HUES48 (cell line): ENCODE measurements at regions not wholly inside any gene's neighbourhood (a gene's known extent, or its start where the extent isn't known, plus 50 kb on each side); places are given as distances from the start of the nearest gene placed in this dataset.

Source experiments
- H3K27ac ChIP-seq: one replicate; pipeline ENCODE4 v1.7.0; 2013; ENCODE audit warnings: low read depth, low read length, inconsistent platforms
- H3K27me3 ChIP-seq: 2 replicates; pipeline ENCODE4 v1.6.1; 2013; ENCODE audit warnings: mild to moderate bottlenecking, low read length; ENCODE audit not compliant: control insufficient read depth, insufficient read depth
- H3K36me3 ChIP-seq: 2 replicates; pipeline ENCODE4 v1.6.1; 2013; ENCODE audit warnings: low read length; ENCODE audit not compliant: control insufficient read depth, insufficient read depth
- H3K4me1 ChIP-seq: 2 replicates; pipeline ENCODE4 v1.6.1; 2013; ENCODE audit warnings: mild to moderate bottlenecking, low read length; ENCODE audit not compliant: control insufficient read depth, insufficient read depth
- H3K4me3 ChIP-seq: 2 replicates; pipeline ENCODE4 v1.5.1; 2013; ENCODE audit warnings: mild to moderate bottlenecking, low read depth, low read length
- H3K9ac ChIP-seq: 2 replicates; pipeline ENCODE4 v1.6.1; 2013; ENCODE audit warnings: mild to moderate bottlenecking, low read depth, low read length, moderate library complexity
- H3K9me3 ChIP-seq: 2 replicates; pipeline ENCODE4 v1.6.1; 2013; ENCODE audit warnings: low read length; ENCODE audit not compliant: control insufficient read depth, insufficient read depth

DNA sequence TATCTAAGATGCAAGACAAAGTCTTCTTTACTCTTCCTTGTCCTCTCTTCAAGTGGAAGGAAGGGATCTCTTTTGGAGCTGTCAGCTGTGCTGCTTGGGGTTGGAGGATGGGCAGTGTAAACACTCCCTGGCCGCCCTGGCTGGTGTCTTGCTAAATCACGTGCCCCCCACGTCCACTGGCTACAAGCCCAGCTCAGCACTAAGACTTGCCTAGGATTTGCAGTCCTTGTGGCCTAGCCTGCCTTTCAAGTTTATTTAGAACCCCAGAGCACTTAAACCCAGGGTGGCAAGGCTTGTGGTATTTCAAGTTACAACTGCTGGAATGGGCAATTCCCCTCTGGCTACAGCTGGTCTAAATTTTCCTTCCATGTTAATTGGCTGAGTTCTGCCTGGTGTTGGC, 272.4 kb upstream of the MYO3A start:
- H3K9ac ChIP-seq: no peak overlapping the region

DNA sequence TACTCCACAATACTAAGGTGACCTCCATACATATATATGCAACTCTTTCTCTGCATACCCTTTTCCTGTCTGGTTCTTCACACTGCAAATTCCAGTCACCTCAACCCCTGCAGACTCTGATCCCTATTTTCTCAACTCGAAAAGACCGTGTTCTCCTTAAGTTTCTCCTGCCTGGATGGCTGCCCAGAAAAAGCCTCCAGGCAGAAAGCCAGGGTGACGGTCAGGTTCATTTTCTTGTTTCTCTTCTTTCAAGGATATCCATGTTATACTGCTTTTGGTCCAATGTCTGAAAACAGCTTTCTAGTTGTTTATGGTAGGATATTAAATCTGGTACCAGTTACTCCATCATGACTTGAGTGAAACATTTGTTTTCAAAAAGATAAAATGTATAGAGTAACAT, 267.8 kb upstream of the MYO3A start:
- H3K9me3 ChIP-seq: no peaks in the 10 kb centered on the region

More for the DNA sequence above, 272.4 kb upstream of the MYO3A start:
- Histone ChIP-seq H3K4me3 (no peak overlapping the region), H3K4me1 (no peaks in the 10 kb centered on the region), H3K27ac (no peak overlapping the region), H3K9me3 (no peaks in the 10 kb centered on the region), H3K27me3 (no peaks in the 10 kb centered on the region), H3K36me3 (no peaks in the 10 kb centered on the region)

DNA sequence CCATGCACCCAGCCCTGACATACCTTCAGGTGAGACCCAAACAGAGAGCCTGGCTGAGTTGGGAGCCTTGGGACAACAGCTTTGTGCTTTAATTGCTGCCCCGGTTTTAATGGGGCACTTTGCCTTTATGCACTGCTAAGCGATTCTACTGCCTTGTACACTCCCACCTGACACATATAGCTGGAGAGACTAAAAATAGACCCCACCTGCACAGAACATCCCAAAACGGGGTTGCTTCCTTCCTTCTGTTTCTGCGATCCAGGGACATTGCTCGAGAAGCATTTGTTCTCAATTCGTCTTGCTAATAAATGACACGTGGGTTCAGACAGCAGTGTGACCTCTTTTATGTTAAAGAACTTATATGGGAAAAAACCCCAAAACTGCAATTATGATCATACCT, 258.8 kb upstream of the MYO3A start:
- H3K27me3 ChIP-seq: no peaks in the 10 kb centered on the region
- H3K36me3 ChIP-seq: no peaks in the 10 kb centered on the region
- no peaks in the 10 kb centered on the region for H3K4me1 ChIP-seq
- no peak overlapping the region for H3K9ac ChIP-seq
- no peaks in the 10 kb centered on the region for H3K9me3 ChIP-seq
- no peak overlapping the region for H3K4me3 ChIP-seq
- no peak overlapping the region for H3K27ac ChIP-seq

More for the DNA sequence above, 267.8 kb upstream of the MYO3A start:
- H3K27me3 ChIP-seq: no peaks in the 10 kb centered on the region
- H3K27ac ChIP-seq: no peak overlapping the region
- H3K36me3 ChIP-seq: no peaks in the 10 kb centered on the region
- no peak overlapping the region for H3K9ac ChIP-seq
- H3K4me1 ChIP-seq: no peaks in the 10 kb centered on the region
- no peak overlapping the region for H3K4me3 ChIP-seq

GRCh38 chr10:25675615-25676014, 258.4 kb upstream of the MYO3A start:
- Histone ChIP-seq H3K4me3 (no peak overlapping the region), H3K4me1 (no peaks in the 10 kb centered on the region), H3K9ac (no peak overlapping the region), H3K9me3 (no peaks in the 10 kb centered on the region), H3K36me3 (no peaks in the 10 kb centered on the region), H3K27me3 (no peaks in the 10 kb centered on the region), H3K27ac (no peak overlapping the region)

- no peaks in the 10 kb centered on the region for H3K36me3 ChIP-seq
- no peaks in the 10 kb centered on the region for H3K27me3 ChIP-seq
- no peaks in the 10 kb centered on the region for H3K9me3 ChIP-seq
- H3K4me3 ChIP-seq: no peak overlapping the region
- H3K27ac ChIP-seq: no peak overlapping the region
- no peak overlapping the region for H3K9ac ChIP-seq
- no peaks in the 10 kb centered on the region for H3K4me1 ChIP-seq
Observed at GRCh38 chr10:25678220-25678619, 255.8 kb upstream of the MYO3A start.

DNA sequence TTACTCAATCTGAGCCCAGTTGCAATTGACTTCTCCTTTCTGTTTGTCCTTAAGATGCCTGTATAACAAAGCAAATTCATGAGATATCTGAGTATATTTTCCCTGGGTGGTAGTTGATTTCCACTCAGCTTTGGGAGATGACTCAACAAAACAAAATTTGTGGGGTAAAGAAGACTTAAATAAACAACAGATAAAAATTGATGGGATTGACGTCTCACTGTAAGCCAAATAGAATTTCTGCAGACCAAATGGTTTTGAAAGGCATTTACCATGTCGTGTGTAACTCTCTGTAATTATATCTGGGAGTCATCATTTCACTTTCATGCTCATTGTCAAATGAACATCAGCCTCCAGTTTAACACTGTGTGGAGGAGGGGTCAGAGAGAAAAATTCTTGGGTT, 255.4 kb upstream of the MYO3A start:
- Histone ChIP-seq H3K4me1 (no peaks in the 10 kb centered on the region), H3K36me3 (no peaks in the 10 kb centered on the region), H3K9me3 (no peaks in the 10 kb centered on the region), H3K4me3 (no peak overlapping the region), H3K27me3 (no peaks in the 10 kb centered on the region), H3K9ac (no peak overlapping the region), H3K27ac (no peak overlapping the region)

DNA sequence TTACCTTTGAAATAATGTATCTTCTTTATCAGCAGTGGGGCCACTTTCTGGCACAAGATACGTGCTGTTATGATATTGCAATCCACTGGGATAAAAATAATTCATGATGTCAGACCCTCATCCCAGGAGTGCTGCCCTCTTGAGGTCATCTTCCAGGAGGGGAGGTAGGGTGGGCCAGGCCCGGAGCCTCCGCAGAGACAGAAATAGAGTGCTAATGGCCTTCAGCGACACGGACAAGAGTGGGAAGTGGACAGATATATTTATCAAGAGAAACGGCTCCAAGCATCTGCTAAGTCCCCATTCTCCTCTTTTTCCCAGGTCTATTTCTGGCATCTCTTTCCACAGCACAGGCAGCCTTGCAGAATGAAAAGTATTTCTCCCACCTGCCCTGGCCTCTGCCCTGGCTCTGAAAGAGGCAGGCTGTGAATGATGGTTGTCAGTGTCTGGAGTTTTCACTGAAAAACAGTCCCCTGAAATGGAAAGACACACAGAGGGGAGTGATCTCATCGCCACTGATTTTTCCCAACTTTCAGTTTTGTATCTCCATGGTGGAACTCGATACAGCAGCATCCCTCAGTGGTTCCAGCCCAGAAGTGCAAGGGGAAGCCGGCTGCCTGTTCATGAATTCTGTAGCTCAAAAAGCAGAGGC, 251.7 kb upstream of the MYO3A start:
- Histone ChIP-seq H3K27ac (no peak overlapping the region), H3K4me3 (no peak overlapping the region), H3K9me3 (no peaks in the 10 kb centered on the region), H3K27me3 (no peaks in the 10 kb centered on the region), H3K4me1 (no peaks in the 10 kb centered on the region), H3K36me3 (no peaks in the 10 kb centered on the region), H3K9ac (no peak overlapping the region)

- H3K4me3 ChIP-seq: no peak overlapping the region
- no peaks in the 10 kb centered on the region for H3K4me1 ChIP-seq
- no peaks in the 10 kb centered on the region for H3K36me3 ChIP-seq
- no peak overlapping the region for H3K9ac ChIP-seq
- no peaks in the 10 kb centered on the region for H3K27me3 ChIP-seq
- no peaks in the 10 kb centered on the region for H3K9me3 ChIP-seq
- no peak overlapping the region for H3K27ac ChIP-seq
Observed at GRCh38 chr10:25683344-25683743, 250.7 kb upstream of the MYO3A start.

- Histone ChIP-seq H3K27ac (no peak overlapping the region), H3K4me3 (no peak overlapping the region), H3K36me3 (no peaks in the 10 kb centered on the region), H3K4me1 (no peaks in the 10 kb centered on the region), H3K9ac (no peak overlapping the region), H3K9me3 (no peaks in the 10 kb centered on the region), H3K27me3 (no peaks in the 10 kb centered on the region)
Observed at GRCh38 chr10:25687521-25687920, 246.5 kb upstream of the MYO3A start.

DNA sequence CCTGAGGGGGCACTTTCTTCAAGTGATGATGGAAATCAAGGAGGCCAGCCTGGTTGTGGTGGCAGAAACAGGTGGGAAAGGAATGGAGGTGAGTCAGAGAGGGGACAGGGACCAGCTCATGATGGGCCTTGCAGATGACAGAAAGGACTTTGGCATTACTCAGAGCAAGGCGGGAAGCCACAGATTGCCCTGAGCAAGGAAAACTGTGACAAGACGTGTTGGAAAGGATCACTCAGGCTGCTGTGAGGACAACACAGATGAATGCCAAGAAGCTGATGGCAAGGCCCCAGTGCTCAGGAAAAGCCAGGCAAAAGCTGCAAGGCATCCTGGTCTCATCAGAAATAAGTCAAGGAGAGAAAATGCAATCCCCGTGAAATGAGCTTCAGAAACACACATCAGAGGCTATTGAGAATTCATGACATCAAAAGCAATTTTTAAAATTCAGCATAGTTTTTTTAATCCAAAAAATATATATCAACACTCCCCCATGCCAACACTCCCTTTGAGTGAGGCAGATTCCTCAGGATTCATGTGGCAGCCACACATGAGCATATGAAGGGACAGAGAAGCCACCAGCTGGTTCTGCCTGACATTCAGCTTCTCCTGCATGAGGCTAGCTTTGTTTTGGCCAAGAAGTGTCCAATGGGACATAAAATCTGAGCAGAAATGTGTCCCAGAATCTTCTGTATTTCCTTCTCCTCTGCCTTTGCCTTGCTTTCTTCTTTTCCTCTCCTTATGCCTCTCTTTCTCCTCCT, 244.5 kb upstream of the MYO3A start:
- H3K27me3 ChIP-seq: no peaks in the 10 kb centered on the region
- no peaks in the 10 kb centered on the region for H3K4me1 ChIP-seq
- H3K36me3 ChIP-seq: no peaks in the 10 kb centered on the region
- no peak overlapping the region for H3K9ac ChIP-seq
- H3K9me3 ChIP-seq: no peaks in the 10 kb centered on the region
- H3K4me3 ChIP-seq: no peak overlapping the region
- no peak overlapping the region for H3K27ac ChIP-seq

DNA sequence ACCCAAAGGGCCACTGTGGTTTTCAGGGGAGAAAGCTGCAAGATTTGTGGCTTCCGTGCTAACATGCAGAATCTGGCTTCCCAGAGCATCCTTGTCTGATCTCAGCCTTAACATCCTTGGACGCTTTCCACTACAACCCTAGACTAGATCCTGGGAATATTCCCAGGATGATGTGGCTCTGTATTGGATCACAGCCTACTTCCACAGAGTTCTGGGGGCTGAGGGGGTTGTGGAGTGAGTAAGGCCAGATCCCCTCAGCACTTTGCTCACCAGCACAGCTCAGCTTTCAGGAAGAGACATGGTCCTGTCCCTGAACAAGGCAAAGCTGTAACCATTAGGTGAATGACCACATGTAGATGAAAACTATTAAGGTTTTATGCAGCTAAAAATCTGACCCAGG, 241.3 kb upstream of the MYO3A start:
- Histone ChIP-seq H3K36me3 (no peaks in the 10 kb centered on the region), H3K9me3 (no peaks in the 10 kb centered on the region), H3K9ac (no peak overlapping the region), H3K4me3 (no peak overlapping the region), H3K4me1 (no peaks in the 10 kb centered on the region), H3K27me3 (no peaks in the 10 kb centered on the region), H3K27ac (no peak overlapping the region)
